Panc1 (cell line): ENCODE measurements at regions not wholly inside any gene's neighbourhood (a gene's known extent, or its start where the extent isn't known, plus 50 kb on each side); places are given as distances from the start of the nearest gene placed in this dataset.

Source experiments
- ATAC-seq: fragments of 200-7000 bp; cut with Tn5 transposase; 2 replicates; pipeline ENCODE4 v1.9.1; 2020; ENCODE audit warnings: mild to moderate bottlenecking, moderate library complexity
- BruUV-seq: library from RNA; stranded (reverse); fragments of 400-500 nt; replicated peaks from 2 replicates; lab custom pipeline; 2021; lab: Mats Ljungman, UMichigan
- CTCF ChIA-PET: fragments of 300-600 bp; sonication (Branson Sonifier 250); formaldehyde crosslinking; loops from one replicate; lab custom pipeline; 2022; ENCODE audit warnings: antibody characterized with exemption; lab: Charles Lee
- POLR2A ChIA-PET: fragments of 300-600 bp; sonication (Branson Sonifier 250); formaldehyde crosslinking; loops from one replicate; lab custom pipeline; 2022; ENCODE audit warnings: antibody characterized with exemption; lab: Charles Lee
- DNase-seq: peaks from one replicate; pipeline ENCODE4 v3.0.0-alpha.2; 2010; ENCODE audit warnings: low read depth, low spot score
- H3K27ac ChIP-seq: 2 replicates; pipeline ENCODE4 v1.5.1; 2011; ENCODE audit warnings: mild to moderate bottlenecking, low read length, inconsistent platforms
- H3K27me3 ChIP-seq: fragments of 200-500 bp; sonication (Bioruptor generic); 2 replicates; pipeline ENCODE4 v1.6.0; 2014; ENCODE audit warnings: low read length, inconsistent platforms; ENCODE audit not compliant: control insufficient read depth, insufficient read depth
- H3K36me3 ChIP-seq: fragments of 200-500 bp; sonication (Bioruptor generic); 2 replicates; pipeline ENCODE4 v1.5.1; 2014; ENCODE audit warnings: inconsistent platforms, mild to moderate bottlenecking, low read length, moderate library complexity; ENCODE audit not compliant: control insufficient read depth, insufficient read depth
- H3K4me1 ChIP-seq: 2 replicates; pipeline ENCODE4 v1.5.1; 2011; ENCODE audit warnings: inconsistent platforms, mild to moderate bottlenecking, low read length, moderate library complexity; ENCODE audit not compliant: control insufficient read depth, insufficient read depth
- H3K4me3 ChIP-seq, 2 experiments: 2 replicates each; pipeline ENCODE4 v1.5.1; 2011 to 2012; ENCODE audit warnings: low read depth in 2 of 2, low read length in 2 of 2, mild to moderate bottlenecking in 2 of 2, inconsistent platforms in 1 of 2, moderate library complexity in 1 of 2
- H3K9me3 ChIP-seq: fragments of 200-500 bp; sonication (Bioruptor generic); 2 replicates; pipeline ENCODE4 v1.5.1; 2014; ENCODE audit warnings: low read depth, mild to moderate bottlenecking, inconsistent platforms, low read length, moderate library complexity; ENCODE audit not compliant: control insufficient read depth, insufficient read depth
- POLR2AphosphoS5 ChIP-seq: IDR thresholded peaks from 2 replicates; pipeline ENCODE4 v1.6.1; 2012; ENCODE audit warnings: mild to moderate bottlenecking, low read depth, low read length, moderate library complexity
- SIN3A ChIP-seq: IDR thresholded peaks from 2 replicates; pipeline ENCODE4 v1.6.1; 2012; ENCODE audit warnings: low read depth, mild to moderate bottlenecking, low read length, moderate library complexity, borderline replicate concordance; ENCODE audit not compliant: insufficient read depth
- TCF7L2 ChIP-seq: IDR thresholded peaks from 2 replicates; pipeline ENCODE4 v1.6.1; 2011; ENCODE audit warnings: mild to moderate bottlenecking, low read depth, low read length, inconsistent platforms
- in situ Hi-C: cut with HindIII; loops from 2 replicates; pipeline ENCODE4 v1.10.0; 2016; ENCODE audit warnings: low sequenced_read_pairs, low pct_unique_long_range_greater_than_20kb
- intact Hi-C: fragments of 100-400 bp; cut with micrococcal nuclease; formaldehyde crosslinking; loops from one replicate; pipeline ENCODE4 v1.10.0; 2022; ENCODE audit not compliant: unreplicated experiment
- TF ChIP-seq, protein P1 (sequence below): fragments of 450-650 bp; IDR thresholded peaks from 2 replicates; pipeline ENCODE4 v1.5.1; 2017; ENCODE audit warnings: mild to moderate bottlenecking
- TF ChIP-seq, protein P2 (sequence below), 2 experiments: IDR thresholded peaks; 2 replicates each; pipeline ENCODE4 v1.6.1; 2011 to 2012; ENCODE audit warnings: low read depth in 2 of 2, control low read depth in 1 of 2, low read length in 1 of 2, mild to moderate bottlenecking in 1 of 2, moderate library complexity in 1 of 2; ENCODE audit not compliant: insufficient read depth in 1 of 2

DNA sequence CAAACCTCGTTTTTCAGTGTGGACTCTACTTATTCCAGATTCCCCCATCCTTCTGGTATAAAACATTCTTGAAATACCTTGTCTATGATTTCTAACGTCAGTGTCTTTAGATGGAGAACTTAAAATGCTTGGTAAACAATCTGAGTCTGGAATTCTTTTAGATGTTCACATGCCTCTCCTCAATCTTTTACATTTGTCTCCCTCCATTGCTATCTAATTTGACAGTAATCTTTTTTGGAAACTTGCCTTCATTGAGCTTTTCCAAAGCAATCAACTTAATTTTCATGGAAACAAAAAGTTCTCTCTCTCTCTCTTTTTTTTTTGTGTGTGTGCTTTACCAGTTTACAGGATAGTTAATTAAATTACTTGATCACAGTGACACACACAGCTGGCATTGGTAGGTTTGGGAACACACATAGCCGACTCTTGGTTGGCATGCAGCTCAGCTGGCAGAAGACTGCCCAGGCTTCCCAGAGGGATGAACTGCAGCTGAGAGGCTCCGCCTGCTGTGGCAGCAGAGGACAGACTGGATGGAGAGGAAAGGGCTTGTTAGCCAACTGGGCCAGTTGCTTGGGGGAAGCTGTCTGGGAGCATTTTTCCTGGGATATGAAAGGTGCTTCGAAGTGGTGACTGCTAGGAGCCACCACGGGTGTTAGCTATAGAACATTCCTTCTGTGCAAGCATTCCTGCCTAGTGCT, 271.3 kb downstream of the ZSWIM6 start:
- H3K27me3 ChIP-seq: no peaks in the 10 kb centered on the region
- no TSS peak for BruUV-seq
- in situ Hi-C loops (no loop called here), intact Hi-C loops (no loop called here)
- no peak for TF ChIP-seq POLR2AphosphoS5
- TF ChIP-seq, protein P1, sequence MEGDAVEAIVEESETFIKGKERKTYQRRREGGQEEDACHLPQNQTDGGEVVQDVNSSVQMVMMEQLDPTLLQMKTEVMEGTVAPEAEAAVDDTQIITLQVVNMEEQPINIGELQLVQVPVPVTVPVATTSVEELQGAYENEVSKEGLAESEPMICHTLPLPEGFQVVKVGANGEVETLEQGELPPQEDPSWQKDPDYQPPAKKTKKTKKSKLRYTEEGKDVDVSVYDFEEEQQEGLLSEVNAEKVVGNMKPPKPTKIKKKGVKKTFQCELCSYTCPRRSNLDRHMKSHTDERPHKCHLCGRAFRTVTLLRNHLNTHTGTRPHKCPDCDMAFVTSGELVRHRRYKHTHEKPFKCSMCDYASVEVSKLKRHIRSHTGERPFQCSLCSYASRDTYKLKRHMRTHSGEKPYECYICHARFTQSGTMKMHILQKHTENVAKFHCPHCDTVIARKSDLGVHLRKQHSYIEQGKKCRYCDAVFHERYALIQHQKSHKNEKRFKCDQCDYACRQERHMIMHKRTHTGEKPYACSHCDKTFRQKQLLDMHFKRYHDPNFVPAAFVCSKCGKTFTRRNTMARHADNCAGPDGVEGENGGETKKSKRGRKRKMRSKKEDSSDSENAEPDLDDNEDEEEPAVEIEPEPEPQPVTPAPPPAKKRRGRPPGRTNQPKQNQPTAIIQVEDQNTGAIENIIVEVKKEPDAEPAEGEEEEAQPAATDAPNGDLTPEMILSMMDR: no peak
- no peak for TF ChIP-seq TCF7L2
- TF ChIP-seq, protein P2, sequence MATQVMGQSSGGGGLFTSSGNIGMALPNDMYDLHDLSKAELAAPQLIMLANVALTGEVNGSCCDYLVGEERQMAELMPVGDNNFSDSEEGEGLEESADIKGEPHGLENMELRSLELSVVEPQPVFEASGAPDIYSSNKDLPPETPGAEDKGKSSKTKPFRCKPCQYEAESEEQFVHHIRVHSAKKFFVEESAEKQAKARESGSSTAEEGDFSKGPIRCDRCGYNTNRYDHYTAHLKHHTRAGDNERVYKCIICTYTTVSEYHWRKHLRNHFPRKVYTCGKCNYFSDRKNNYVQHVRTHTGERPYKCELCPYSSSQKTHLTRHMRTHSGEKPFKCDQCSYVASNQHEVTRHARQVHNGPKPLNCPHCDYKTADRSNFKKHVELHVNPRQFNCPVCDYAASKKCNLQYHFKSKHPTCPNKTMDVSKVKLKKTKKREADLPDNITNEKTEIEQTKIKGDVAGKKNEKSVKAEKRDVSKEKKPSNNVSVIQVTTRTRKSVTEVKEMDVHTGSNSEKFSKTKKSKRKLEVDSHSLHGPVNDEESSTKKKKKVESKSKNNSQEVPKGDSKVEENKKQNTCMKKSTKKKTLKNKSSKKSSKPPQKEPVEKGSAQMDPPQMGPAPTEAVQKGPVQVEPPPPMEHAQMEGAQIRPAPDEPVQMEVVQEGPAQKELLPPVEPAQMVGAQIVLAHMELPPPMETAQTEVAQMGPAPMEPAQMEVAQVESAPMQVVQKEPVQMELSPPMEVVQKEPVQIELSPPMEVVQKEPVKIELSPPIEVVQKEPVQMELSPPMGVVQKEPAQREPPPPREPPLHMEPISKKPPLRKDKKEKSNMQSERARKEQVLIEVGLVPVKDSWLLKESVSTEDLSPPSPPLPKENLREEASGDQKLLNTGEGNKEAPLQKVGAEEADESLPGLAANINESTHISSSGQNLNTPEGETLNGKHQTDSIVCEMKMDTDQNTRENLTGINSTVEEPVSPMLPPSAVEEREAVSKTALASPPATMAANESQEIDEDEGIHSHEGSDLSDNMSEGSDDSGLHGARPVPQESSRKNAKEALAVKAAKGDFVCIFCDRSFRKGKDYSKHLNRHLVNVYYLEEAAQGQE (IDR thresholded peaks at IDR 0.05; ENCODE audit: insufficient read depth in 1 of 2, low read depth in 2 of 2, low read length in 1 of 2): no peak
- no peak for TF ChIP-seq SIN3A
- H3K4me3 ChIP-seq: no peak overlapping the region
- peaks cover 15% of the 10 kb centered on the region for H3K4me1 ChIP-seq
- DNase-seq (no peak), ATAC-seq (no peak)
- no peaks in the 10 kb centered on the region for H3K36me3 ChIP-seq
- H3K27ac ChIP-seq: no peak overlapping the region
- ChIA-PET CTCF (no interaction called here), POLR2A (no interaction called here)
- no peaks in the 10 kb centered on the region for H3K9me3 ChIP-seq

DNA sequence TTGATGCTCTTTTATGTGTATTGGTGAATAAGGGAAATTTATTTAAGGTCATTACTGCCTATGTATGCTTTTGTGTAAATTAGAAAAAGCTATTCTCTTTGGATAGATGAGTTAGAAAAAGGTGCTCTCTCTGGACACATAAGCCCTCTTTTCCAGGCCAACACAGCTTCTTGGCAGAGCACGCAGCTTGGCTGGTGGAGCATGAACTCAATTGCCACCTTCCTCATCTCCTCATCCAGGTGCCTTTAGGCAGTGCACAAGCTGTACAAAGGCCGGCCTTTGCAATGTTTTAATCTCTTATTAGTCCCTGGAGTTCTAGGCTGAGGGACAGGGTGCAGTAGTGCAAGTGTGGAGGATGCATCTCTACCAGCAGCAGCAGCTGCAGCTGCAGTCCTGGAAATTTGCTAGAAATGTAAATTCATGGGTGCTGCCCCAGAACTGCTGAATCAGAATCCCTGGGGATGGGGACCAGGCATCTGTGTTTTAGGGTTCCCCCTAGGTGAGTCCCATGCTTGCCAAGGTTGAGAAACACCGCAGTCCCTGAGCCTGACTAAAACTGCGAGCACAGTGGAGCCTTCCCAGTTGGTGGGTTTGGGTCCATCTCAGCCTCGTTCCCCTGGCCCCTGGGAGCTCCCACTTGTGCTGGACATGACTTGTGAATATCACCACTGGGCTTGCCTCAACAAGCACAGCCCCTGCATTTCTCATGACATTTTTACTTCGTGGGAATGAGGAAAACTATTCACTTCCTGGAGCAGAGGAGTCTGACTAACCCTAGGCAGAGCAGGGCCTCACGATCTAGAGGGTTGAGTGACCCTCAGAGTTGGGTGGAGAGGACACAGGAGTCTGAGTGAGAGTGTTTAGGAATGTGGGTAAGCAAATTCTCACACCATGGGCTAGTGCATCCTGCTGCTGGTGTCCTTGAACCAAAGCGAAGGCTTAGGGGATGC, 272.3 kb downstream of the ZSWIM6 start:
- TF ChIP-seq, protein P1: no peak
- DNase-seq: no peak
- ATAC-seq: no peak
- no peaks in the 10 kb centered on the region; the same call in 1 of the 2 replicates for H3K27me3 ChIP-seq
- in situ Hi-C loops: no loop called here
- no peaks in the 10 kb centered on the region for H3K36me3 ChIP-seq
- intact Hi-C loops: no loop called here
- H3K27ac ChIP-seq: no peak overlapping the region
- no peaks in the 10 kb centered on the region for H3K9me3 ChIP-seq
- ChIA-PET POLR2A (no interaction called here), CTCF (no interaction called here)
- H3K4me3 ChIP-seq: no peak overlapping the region
- H3K4me1 ChIP-seq: peaks cover 12% of the 10 kb centered on the region
- BruUV-seq: no TSS peak
